ENCODE measurements at regions not wholly inside any gene's neighbourhood (a gene's known extent, or its start where the extent isn't known, plus 50 kb on each side); places are given as distances from the start of the nearest gene placed in this dataset.
"Not testable (repeated sequence)": the region's sequence is repeated elsewhere in the genome, so short reads cannot be mapped to it uniquely, and the experiment has no call there.

DNA sequence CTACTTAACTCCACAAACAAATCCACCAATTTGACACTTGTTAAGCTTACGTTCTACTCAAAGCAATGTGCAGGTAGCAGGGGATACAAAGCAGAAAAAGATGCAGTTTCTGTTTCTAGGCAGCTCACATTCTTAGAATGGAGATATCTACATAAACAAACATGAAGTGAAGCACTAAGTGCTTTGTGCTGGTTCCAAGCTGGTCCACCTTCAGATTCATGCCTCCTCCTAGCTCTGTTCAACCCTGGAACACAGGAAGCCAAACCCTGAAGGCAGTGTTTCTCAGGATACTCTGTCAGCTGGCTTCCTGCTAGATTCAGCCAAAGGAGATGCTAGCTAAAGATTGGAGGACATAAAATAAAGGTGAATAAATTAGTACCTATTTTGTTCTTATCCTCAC is 55.3 kb upstream of the NOL4 start:
- DNase-seq (ENCODE audit: low read depth): no peak

DNA sequence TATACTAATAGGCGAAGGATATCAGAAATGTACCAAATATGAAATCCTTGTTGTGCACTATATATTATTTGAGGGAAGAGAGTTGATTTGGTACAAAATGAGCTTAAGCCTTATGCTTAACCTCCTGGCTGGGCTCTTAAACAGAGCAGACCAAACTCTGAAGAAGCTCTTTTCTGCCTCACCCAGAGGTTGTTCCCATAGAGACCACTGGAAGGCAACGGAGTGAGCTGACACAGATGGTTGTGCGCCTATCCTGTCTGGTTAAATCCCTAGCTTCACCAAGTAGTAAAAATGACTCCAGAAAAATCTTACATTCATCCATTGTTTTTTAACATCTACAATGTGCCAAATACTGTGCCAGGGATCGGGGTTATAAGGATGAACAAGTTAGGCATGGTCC is 55.9 kb upstream of the NOL4 start:
- DNase-seq (ENCODE audit: low read depth): no peak

DNA sequence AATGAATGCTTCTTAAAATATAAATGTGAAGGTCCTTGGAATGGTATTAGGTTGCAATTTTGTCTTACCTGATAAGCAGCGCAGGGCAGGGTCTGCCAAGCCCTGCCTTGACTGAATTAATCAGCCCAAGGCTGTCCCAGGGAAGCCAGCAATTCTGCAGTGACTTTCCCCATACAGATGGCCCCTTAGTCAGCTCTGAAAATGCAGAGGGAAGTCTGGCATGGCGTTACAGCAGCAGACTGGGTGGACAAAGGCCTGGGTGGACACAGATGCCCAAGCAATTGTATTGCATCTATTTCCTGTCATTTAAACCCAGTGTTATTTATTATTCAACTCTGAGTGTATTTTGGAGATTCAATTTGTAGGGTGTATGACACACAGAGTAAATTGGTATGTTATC is 56.6 kb upstream of the NOL4 start:
- DNase-seq (ENCODE audit: low read depth): no peak

DNA sequence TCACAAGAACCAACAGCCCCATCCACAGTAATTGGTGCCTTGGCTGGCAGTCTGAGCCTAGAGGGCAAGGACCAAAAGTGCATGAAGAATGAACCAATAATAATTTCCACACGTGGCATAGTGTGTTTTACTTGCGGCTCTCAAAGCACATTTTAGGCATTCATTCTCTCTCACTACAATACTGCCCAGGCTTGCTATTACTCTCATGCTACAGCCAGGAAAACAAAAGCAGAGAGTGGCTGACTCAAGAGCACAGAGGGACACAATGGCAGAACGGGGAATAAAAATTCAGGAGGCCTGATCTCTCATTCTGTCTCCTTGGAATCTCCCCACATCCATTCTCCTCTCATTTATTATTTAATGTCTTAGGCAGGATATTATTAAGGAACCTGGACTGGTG is 57.0 kb upstream of the NOL4 start:
- DNase-seq (ENCODE audit: low read depth): no peak

DNA sequence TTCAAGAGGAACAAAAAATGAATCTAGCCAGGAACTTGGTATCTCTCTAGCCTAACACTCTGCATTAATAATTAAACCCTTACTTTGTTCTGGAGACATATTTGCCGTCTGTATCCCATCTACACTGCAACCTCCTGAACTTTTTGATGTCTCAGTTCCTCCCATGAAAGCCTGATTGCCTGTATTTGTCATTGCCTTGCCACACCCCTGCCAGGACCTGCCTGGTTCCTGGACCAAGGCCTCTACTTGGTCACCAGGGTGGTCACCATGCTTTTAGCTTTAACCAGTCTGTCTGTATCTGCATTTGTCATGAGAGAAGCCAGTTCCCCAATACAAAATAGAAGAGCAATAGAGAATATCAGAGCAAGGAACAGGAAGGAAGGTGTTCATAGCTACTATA is 58.8 kb upstream of the NOL4 start:
- DNase-seq (ENCODE audit: low read depth): no peak

DNA sequence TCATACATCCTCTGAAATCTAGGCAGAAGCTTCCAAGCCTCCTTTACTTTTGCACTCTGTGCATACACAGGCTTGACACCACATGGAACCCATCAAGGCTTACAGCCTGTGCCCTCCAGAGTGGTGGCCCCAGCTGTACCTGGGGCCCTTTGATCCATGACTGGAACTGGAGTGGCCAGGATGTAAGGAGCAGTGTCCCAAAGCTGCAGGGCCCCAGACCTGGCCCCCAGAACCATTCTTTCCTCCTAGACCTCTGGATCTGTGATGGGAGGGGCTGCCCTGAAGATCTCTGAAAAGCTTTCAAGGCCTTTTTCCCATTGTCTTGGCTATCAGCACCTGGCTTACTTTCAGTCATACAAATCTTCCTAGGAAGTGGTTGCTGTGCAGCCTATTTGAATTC is 63.1 kb upstream of the NOL4 start:
- DNase-seq (ENCODE audit: low read depth): no peak

DNA sequence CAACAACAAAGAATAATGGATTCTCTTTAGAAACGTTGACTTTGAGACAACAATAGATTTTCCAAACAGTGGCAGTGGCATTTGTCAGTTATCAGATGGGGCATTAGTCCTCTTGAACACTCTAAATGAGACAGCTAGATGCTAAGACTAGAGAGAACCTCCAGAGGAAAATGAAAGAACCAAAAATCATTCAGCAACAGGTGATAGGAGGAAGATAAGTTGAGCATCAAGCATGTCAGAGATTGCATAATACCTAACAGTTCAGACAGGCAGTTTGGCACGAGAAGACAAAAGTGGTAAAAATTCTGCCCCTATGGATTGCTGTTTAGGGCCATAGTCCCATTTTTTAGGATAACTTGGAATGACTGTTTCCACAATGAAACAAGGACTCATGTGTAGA is 67.9 kb upstream of the NOL4 start:
- DNase-seq (ENCODE audit: low read depth): no peak

DNA sequence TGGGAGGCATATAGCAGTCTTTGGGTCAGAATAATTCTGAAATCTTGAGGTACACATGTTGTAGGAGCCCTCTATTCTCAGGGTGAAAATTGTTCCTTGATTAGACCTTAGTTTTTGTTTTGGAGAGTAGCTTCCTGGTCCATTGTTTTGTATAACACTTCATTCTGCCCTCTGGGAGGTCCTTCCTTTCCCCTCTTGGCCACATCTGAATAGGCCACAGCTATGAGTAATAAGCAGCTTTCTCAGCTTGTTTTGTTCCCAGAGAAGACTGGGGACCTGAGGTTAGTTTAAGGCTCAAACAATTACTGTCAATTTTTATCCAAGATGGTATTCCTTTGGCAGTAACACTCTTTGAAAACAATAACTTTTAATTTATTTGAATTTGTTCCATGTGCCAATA is 72.6 kb upstream of the NOL4 start:
- peak; percentile 48 for DNase-seq (ENCODE audit: low read depth)

DNA sequence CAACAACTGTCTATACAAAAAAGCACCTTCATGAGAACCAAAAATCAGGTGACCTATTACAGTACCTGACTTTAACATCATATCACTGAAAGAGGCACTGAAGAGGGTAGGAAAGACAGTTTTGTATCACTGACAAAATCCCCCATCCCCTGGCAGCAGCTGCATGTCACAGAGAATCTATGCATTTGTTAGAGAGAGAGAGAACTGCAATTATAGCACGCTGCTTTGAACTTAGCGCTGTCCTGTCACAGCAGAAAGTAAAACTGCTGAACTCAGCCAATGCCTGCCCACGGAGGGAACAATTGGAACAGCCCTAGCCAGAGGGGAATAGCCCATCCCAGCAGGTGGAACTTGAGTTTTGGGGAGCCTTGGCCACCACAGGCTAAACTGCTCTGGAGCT is 75.1 kb upstream of the NOL4 start:
- DNase-seq (ENCODE audit: low read depth): no peak

DNA sequence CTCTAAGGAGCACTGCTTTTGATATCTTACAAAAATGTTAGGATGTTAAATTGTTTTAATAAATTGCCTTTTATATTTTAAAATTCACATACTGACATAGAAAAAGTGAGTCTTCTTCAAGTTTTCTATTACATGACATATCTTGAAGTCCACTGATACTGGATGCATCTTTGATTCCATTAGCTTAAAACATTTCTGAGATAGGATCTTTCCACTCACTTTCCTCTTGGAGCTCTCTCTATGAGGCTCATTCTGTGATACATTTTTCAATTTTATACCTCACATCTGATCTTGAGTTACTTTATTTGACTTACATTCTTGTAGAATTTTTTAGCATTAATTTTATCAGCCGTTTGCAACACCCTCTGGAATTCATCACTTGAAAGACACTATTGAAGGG is 86.8 kb upstream of the NOL4 start:
- DNase-seq (ENCODE audit: low read depth): no peak

DNA sequence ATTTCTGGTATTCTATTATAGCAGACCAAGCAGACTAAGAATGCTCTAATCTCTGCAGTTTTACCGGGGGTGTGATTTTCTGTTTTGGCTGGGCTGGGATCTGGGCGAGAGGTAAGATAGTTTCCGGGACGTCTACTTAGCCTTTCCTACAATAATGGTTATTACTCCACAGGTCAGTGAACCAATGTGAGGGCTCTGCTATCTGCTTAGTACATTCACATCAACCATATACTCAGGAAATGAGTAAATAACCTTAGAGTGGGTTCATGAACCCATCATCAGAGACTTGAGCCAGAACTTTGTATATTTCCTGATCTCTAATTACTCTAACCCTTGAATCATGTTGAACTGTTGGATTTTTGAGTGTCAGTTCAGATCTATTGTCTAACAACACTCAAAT is 90.1 kb upstream of the NOL4 start:
- no peak for DNase-seq (ENCODE audit: low read depth)

DNA sequence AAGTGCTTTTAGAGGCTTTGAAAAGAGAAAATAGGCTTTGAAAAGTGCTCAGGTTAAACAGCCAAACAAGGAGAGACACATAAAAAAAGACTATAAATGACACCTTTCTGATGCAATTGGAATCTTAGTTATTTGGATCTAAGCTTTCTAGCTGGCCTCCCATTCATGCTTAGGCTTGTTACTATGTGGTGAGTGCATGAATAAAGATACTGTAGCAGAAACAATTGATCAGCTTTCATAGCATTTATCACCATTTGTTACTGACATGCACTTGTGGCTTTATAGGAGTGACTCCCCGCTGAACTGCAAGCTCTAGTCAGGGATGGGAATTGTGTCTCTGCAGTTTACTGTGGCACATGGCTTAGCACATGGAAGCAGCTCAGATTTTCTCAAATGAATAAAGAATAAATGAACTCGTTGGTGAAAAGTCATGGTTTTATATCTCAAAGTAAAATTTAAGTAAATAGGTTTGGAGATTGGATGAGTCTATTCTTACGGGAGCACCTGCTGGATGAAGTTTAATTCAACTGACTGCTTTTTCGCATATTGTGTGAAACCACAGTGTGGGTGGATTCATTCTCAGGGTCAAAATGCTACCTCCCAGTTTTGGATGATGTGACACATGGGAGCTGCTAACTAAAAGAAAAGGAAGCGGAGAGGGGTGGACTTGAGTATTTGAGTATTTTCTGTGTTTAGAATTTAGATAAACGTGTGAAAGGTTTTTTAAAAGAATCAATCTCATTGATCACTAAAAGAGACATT is 91.1 kb upstream of the NOL4 start:
- no peak for DNase-seq (ENCODE audit: low read depth)

DNA sequence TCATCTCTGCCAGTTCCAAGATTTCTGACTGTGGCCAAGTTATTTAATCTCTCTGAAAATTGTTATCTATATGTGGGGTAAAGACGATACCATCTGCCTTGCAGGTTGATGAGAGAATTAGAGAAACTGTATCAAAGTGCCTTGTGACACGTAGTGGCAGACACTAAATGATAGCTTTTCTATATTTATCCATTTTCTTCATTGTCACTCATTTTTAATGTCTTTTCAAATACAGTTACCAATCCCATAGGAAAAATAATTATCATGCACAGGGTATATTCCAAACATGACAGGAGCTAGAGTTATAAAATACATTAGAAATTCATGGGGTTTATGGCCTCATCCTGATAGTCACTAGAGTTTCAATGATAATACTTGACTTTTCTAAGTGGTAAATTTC is 95.6 kb upstream of the NOL4 start:
- DNase-seq (ENCODE audit: low read depth): no peak

DNA sequence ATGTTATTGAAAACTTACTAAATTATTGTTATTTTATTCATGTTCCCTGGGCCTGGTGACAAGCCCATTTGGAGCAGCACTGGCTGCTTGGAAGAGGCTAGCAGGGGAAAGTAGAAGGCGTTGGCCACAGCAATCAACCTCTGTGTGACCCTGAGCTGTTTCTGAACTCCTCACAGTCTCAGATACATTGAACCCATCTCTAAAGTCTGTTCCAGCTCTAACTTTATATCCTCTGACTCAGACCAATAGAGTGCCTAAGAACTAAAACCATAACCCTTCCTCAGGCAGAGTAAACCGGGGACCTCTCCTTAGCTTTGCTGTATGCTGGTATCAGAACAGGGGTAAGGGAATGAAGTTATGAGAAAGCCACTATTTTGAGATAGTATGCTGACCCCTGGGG is 96.4 kb upstream of the NOL4 start:
- DNase-seq (ENCODE audit: low read depth): no peak

DNA sequence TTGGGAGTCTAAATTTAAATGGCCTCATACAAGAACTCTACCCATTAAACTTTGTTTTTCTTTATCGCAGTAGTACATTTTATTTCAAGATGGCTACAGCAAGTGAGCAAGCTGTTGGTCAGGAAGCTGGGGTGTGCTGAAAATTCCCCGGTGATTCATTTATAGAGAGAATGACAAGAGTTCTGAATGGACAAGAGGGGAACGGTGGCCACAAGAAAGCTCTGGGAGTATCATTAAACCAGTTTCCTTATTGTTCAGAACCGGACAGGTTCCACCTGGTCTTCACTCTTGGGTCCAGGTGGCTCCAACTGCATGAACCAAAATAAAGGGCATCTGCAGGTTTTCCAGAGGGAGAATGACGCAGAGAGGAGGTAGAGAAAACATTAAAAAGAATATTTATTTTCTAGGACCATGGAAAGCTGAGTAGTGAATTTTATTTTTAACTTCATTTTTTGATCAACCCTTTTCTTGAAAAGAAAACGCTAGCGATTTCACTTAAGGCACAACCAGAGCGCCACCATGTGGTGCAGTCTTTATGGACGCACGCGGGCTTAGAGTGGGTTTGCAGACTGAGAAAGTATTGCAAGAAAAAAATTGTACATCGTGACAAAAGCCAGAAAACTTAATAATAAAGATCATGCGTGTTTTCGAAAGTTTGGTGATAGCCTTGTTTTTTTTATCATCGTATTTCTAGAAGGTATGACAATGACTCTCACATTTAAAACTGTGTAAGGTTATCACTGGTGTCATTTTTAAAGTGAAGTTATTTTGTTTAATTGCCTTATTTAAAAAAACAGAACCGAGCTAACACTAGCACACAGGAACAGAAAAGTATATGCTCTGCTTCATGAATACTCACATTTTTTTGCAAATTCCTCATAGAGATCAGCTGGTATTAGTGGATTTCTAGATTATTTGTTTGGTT is 97.9 kb upstream of the NOL4 start:
- peak; percentile 71 for DNase-seq (ENCODE audit: low read depth)

DNA sequence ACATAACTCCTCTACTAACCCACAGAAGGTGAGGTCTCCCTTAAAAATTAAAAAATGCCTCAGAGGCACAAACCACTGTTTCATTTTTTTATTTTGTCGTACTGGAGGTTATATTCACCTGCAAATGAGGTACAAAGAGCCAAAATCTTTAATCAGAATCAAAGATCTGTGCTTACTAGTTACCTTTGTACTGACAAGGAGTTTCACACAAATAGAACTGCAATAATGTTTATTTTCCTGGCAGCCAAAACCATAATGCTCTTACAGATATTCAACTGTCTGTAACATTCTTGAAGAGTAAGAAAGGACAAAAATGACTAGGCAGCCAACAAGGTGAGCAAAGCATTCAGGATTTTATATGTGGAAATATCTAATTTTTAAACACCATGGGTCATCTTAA is 105.1 kb upstream of the NOL4 start:
- DNase-seq (ENCODE audit: low read depth): no peak

DNA sequence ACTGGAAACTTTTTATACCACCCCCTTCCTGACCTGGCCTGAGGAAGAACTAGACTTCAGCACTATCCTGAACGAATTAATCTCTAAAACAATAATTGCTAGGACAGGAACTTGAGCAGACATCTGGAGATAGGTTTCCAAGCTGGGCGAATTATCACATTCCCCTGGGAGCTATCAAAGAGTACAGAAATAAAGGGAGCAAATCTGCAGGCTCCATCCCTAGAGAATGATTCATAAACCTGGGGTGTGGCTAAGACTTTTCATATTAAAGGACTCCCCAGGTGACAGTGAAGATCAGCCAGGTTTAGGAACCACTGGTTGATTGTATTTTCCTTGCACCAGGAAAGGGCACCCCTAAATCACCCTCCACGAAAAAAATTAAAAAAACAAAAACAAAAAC is 105.6 kb upstream of the NOL4 start:
- no peak for DNase-seq (ENCODE audit: low read depth)

DNA sequence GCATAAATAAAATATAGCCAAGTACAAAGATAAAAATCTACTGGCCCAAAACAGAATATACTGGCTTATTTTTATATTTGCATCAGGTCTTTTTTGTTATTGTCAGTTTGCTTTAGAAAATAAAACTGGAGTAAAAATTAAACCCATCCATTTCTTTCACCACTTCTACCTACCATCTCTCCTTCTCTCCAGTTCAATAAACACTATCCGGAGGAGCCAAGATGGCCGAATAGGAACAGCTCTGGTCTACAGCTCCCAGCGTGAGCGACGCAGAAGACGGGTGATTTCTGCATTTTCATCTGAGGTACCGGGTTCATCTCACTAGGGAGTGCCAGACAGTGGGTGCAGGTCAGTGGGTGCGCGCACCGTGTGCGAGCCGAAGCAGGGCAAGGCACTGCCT is 106.2 kb upstream of the NOL4 start:
- DNase-seq (ENCODE audit: low read depth): not testable (repeated sequence)

DNA sequence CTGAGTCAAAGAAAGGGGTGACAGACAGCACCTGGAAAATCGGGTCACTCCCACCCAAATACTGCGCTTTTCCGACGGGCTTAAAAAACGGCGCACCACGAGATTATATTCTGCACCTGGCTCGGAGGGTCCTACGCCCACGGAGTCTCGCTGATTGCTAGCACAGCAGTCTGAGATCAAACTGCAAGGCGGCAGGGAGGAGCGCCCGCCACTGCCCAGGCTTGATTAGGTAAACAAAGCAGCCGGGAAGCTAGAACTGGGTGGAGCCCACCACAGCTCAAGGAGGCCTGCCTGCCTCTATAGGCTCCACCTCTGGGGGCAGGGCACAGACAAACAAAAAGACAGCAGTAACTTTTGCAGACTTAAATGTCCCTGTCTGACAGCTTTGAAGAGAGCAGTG is 106.6 kb upstream of the NOL4 start:
- DNase-seq (ENCODE audit: low read depth): not testable (repeated sequence)

DNA sequence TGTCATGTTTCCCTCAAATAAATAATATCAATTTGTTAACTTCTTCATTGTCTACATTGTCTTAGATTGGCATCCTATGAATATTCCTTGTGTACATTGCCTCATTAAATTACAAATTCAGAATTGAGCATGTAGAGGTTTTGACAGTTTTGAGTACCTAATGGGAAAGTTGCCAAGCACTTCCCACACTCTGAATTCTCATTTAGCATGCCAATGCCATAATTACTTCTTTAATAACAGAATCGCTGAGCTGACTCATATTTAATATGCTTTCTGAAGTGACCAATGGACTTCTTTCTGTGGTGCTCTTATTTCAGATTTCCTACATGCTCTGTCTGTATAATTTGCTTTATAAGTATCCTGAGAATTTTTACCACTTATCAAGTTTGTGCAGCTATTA is 114.4 kb upstream of the NOL4 start:
- no peak for DNase-seq (ENCODE audit: low read depth)

DNA sequence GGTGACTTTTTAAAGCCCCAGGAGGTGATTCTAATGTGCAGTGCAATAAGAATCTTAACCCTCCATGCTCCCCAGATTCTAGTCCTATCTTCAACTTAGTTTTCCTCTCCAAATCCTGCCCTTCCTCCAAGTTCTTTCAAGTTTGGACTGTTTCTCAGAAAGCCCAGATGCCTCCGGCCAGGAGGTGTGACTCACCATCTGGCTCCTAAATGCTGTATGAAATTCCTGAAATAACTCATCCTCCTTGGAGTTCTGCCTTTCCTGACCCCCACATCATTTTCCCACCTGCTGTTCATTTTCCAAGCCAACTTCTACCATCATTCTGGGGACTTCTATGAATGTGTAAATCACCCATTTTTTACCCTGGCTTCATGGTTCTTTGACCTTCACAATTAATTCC is 118.2 kb upstream of the NOL4 start:
- DNase-seq (ENCODE audit: low read depth): peak; percentile 63

DNA sequence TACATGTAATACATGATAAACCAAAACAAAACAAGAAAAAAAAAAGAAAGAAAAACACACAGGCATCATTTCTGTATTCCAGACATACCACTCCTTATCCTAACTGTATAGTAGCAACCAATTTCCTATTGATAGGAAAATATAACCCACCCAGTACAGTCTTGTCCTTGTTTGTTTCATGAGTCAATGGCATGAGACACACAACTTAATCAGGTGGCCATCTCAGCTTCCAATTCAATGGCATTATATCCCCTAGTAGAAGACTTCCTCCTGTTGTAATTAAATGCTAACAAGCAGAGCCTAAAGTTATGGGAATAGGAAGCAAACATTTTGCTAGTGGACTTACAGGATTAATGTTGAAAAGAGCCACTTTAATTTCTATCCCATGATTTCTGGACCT is 121.0 kb upstream of the NOL4 start:
- DNase-seq (ENCODE audit: low read depth): no peak

DNA sequence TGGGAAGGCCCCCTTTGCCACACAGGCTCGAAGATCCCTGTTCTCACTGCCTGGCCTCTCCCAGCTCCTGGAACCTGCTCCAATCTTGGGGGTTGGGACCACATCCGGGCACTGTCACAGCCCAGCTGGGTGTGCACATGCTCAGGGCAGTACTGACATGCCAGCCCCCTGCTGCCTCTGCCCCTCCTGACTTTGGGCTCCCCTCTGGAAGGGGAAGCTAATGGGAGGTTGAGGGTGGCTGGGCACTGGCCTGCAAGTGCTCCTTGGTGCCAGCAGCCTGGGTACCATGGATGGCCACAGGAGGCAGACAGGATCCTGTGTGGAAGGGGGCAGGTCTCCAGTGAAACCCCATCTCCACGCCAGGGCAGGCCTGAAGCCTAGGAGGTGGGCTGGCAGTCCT is 126.1 kb upstream of the NOL4 start:
- DNase-seq (ENCODE audit: low read depth): no peak
